Right atrium auricular region (tissue), 2 donors: ENCODE measurements at regions not wholly inside any gene's neighbourhood (a gene's known extent, or its start where the extent isn't known, plus 50 kb on each side); places are given as distances from the start of the nearest gene placed in this dataset.
"Not testable (repeated sequence)": the region's sequence is repeated elsewhere in the genome, so short reads cannot be mapped to it uniquely, and the experiment has no call there.

Source experiments
- DNase-seq: peaks from one replicate; pipeline ENCODE4 v3.0.0-alpha.2; 2019; ENCODE audit warnings: low spot score
- H3K27ac ChIP-seq, 2 donors: fragments of 200-600 bp; sonication (generic); 1 replicate in 1 of 2; 2 replicates in 1 of 2; pipeline ENCODE4 v1.5.1; 2016 to 2019
- H3K27me3 ChIP-seq, 2 donors: fragments of 200-600 bp; sonication (generic); one replicate each; pipeline versions ENCODE4 v1.5.1 to v1.6.0; 2017 to 2019
- H3K36me3 ChIP-seq: fragments of 200-600 bp; sonication (generic); one replicate; pipeline ENCODE4 v1.5.1; 2016
- H3K4me1 ChIP-seq, 2 donors: fragments of 200-600 bp; sonication (generic); one replicate each; pipeline versions ENCODE4 v1.5.1 to v1.6.0; 2017 to 2019
- H3K4me3 ChIP-seq, 2 donors: fragments of 200-600 bp; sonication (generic); 1 replicate in 1 of 2; 2 replicates in 1 of 2; pipeline ENCODE4 v1.5.1; 2017 to 2019; ENCODE audit warnings: mild to moderate bottlenecking in 1 of 2, moderate library complexity in 1 of 2
- H3K9me3 ChIP-seq, 2 donors: fragments of 200-600 bp; sonication (generic); one replicate each; pipeline ENCODE4 v1.5.1; 2019
- TF ChIP-seq, protein P1 (sequence below), 2 donors: fragments of 200-600 bp; sonication (generic); IDR thresholded peaks; one replicate each; pipeline ENCODE4 v1.5.1; 2019; ENCODE audit warnings: antibody characterized with exemption in 2 of 2

- DNase-seq: no peak
Measured at GRCh38 chr13:99671746-99672145, 170.5 kb downstream of the TM9SF2 start.

DNA sequence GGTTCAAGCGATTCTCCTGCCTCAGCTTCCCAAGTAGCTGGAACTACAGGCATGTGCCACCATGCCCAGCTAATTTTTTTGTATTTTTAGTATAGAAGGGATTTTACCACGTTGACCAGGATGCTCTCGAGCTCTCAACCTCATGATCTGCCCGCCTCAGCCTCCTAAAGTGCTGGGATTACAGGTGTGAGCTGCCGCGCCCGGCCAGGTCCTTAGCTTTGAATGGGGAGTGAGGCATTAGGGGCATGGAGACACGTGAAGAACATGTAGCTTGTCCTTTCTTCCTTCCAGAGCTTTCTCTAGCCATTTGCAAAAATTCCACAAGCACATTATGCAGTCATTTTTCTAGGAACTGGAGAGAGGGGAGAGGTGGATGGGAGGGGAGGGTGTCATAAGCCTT, 167.8 kb downstream of the TM9SF2 start:
- DNase-seq, H3K4me1 ChIP-seq, H3K4me3 ChIP-seq, H3K27ac ChIP-seq, H3K27me3 ChIP-seq, H3K36me3 ChIP-seq, H3K9me3 ChIP-seq: not testable (repeated sequence)

More at GRCh38 chr13:99671746-99672145, 170.5 kb downstream of the TM9SF2 start:
- Histone ChIP-seq H3K27ac (no peak overlapping the region), H3K9me3 (no peaks in the 10 kb centered on the region), H3K27me3 (no peaks in the 10 kb centered on the region), H3K36me3 (no peaks in the 10 kb centered on the region), H3K4me3 (no peak overlapping the region), H3K4me1 (no peaks in the 10 kb centered on the region)
- TF ChIP-seq, protein P1, sequence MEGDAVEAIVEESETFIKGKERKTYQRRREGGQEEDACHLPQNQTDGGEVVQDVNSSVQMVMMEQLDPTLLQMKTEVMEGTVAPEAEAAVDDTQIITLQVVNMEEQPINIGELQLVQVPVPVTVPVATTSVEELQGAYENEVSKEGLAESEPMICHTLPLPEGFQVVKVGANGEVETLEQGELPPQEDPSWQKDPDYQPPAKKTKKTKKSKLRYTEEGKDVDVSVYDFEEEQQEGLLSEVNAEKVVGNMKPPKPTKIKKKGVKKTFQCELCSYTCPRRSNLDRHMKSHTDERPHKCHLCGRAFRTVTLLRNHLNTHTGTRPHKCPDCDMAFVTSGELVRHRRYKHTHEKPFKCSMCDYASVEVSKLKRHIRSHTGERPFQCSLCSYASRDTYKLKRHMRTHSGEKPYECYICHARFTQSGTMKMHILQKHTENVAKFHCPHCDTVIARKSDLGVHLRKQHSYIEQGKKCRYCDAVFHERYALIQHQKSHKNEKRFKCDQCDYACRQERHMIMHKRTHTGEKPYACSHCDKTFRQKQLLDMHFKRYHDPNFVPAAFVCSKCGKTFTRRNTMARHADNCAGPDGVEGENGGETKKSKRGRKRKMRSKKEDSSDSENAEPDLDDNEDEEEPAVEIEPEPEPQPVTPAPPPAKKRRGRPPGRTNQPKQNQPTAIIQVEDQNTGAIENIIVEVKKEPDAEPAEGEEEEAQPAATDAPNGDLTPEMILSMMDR (IDR thresholded peaks at IDR 0.05): no peak

- TF ChIP-seq, protein P1 (IDR thresholded peaks at IDR 0.05): no peak
- DNase-seq: no peak
- H3K4me3 ChIP-seq: no peak overlapping the region
- H3K4me1 ChIP-seq: no peaks in the 10 kb centered on the region
- H3K27ac ChIP-seq: no peak overlapping the region
- no peaks in the 10 kb centered on the region for H3K9me3 ChIP-seq
- H3K27me3 ChIP-seq: no peaks in the 10 kb centered on the region
- no peaks in the 10 kb centered on the region for H3K36me3 ChIP-seq
Measured at GRCh38 chr13:99666146-99666805, 165.0 kb downstream of the TM9SF2 start.

DNA sequence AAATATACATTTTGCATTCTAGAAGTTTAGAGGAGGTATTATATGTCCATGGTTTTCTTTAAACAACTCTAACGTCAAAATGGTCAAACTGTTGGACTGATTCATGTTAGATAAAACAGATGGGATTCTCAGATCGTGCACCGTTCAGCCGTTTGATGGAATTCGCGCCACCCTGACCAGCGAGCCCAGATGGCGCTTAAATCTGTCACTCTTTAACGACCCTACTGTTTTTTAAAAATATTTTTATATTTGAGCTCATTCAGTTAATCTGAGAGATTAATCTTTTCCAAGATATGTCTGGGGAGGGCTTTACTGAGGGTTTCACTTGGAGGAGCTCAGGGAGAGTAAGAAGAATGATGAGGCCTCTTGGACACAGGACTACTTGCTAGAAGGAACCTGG, 164.4 kb downstream of the TM9SF2 start:
- no peak overlapping the region for H3K4me3 ChIP-seq
- H3K4me1 ChIP-seq: no peaks in the 10 kb centered on the region
- no peak overlapping the region for H3K27ac ChIP-seq
- H3K36me3 ChIP-seq: no peaks in the 10 kb centered on the region
- no peak for DNase-seq
- TF ChIP-seq, protein P1 (IDR thresholded peaks at IDR 0.05): no peak
- no peaks in the 10 kb centered on the region for H3K9me3 ChIP-seq
- H3K27me3 ChIP-seq: no peaks in the 10 kb centered on the region

- no peak overlapping the region for H3K27ac ChIP-seq
- no peaks in the 10 kb centered on the region for H3K27me3 ChIP-seq
- TF ChIP-seq, protein P1 (IDR thresholded peaks at IDR 0.05): no peak
- no peaks in the 10 kb centered on the region for H3K9me3 ChIP-seq
- no peak overlapping the region for H3K4me3 ChIP-seq
- DNase-seq: no peak
- H3K4me1 ChIP-seq: no peaks in the 10 kb centered on the region
- H3K36me3 ChIP-seq: no peaks in the 10 kb centered on the region
Measured at GRCh38 chr13:99663908-99664307, 162.6 kb downstream of the TM9SF2 start.

DNA sequence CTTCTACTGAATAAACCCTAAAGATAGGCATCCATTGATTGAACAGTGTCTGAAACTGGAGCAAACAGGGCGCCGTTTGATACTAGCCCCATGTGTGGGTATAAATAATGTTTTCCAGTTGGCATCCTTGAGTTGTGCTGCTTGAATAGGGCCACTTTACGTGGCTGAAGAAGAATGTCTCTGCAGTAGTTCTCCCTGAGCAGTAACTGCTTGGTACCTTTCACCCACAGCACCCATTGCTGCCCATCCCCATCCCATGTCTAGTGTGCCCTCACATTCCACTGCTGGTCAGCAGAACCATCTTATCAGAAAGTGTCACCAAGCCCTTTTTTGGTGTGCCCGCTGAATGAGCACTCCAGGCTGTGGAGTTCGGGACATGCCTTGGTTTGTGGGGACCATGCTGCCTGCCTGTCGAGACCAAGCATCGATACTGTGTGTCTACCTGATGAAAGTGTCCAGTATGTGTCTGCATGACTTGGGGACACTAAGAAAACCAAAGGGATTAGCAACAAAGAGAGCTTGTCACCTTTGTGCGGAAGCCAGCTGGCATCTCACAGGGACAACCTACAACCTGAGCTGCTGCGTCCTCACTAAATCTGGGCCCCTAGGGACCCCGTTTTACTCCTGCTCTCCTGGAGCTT, 162.0 kb downstream of the TM9SF2 start:
- H3K4me1 ChIP-seq: no peaks in the 10 kb centered on the region
- H3K4me3 ChIP-seq: no peak overlapping the region
- H3K27me3 ChIP-seq: no peaks in the 10 kb centered on the region
- H3K36me3 ChIP-seq: no peaks in the 10 kb centered on the region
- no peak for DNase-seq
- no peaks in the 10 kb centered on the region for H3K9me3 ChIP-seq
- TF ChIP-seq, protein P1 (IDR thresholded peaks at IDR 0.05): no peak
- H3K27ac ChIP-seq: no peak overlapping the region
